Endodermal cell (in vitro differentiated cells): ENCODE measurements at regions not wholly inside any gene's neighbourhood (a gene's known extent, or its start where the extent isn't known, plus 50 kb on each side); places are given as distances from the start of the nearest gene placed in this dataset.
"Not testable (repeated sequence)": the region's sequence is repeated elsewhere in the genome, so short reads cannot be mapped to it uniquely, and the experiment has no call there.

Source experiments
- DNase-seq: peaks from one replicate; pipeline ENCODE4 v3.0.0-alpha.2; 2017
- H3K27ac ChIP-seq: 2 replicates; pipeline ENCODE4 v1.5.1; 2013; ENCODE audit warnings: mild to moderate bottlenecking, low read depth, low read length, moderate library complexity
- H3K27me3 ChIP-seq: 2 replicates; pipeline ENCODE4 v1.6.1; 2013; ENCODE audit warnings: mild to moderate bottlenecking, low read length, moderate library complexity; ENCODE audit not compliant: insufficient read depth, control insufficient read depth, poor library complexity, severe bottlenecking
- H3K36me3 ChIP-seq: 2 replicates; pipeline ENCODE4 v1.7.0; 2013; ENCODE audit warnings: mild to moderate bottlenecking, low read length, moderate library complexity; ENCODE audit not compliant: control insufficient read depth, insufficient read depth
- H3K4me1 ChIP-seq: one replicate; pipeline ENCODE4 v1.7.0; 2013; ENCODE audit warnings: low read length; ENCODE audit not compliant: control insufficient read depth, insufficient read depth
- H3K4me3 ChIP-seq: 2 replicates; pipeline ENCODE4 v1.5.1; 2013; ENCODE audit warnings: mild to moderate bottlenecking, low read length, moderate library complexity
- H3K9ac ChIP-seq: 2 replicates; pipeline ENCODE4 v1.6.1; 2013; ENCODE audit warnings: mild to moderate bottlenecking, low read length, moderate library complexity; ENCODE audit not compliant: poor library complexity, severe bottlenecking; ENCODE audit errors: extremely low read depth
- H3K9me3 ChIP-seq: 2 replicates; pipeline ENCODE4 v1.6.1; 2013; ENCODE audit warnings: mild to moderate bottlenecking, low read length, moderate library complexity; ENCODE audit not compliant: control insufficient read depth
- H3K27ac Mint-ChIP-seq: 2 replicates; pipeline ENCODE4 v1.8.0; 2020; ENCODE audit warnings: mixed read lengths
- H3K27me3 Mint-ChIP-seq: 2 replicates; pipeline ENCODE4 v1.8.0; 2021; ENCODE audit warnings: mild to moderate bottlenecking, mixed read lengths; ENCODE audit not compliant: insufficient read depth
- H3K36me3 Mint-ChIP-seq: 2 replicates; pipeline ENCODE4 v1.8.0; 2020; ENCODE audit warnings: low read depth, mixed read lengths
- H3K4me1 Mint-ChIP-seq: 2 replicates; pipeline ENCODE4 v1.8.0; 2020; ENCODE audit warnings: mixed read lengths
- H3K4me3 Mint-ChIP-seq: 2 replicates; pipeline ENCODE4 v1.8.0; 2020; ENCODE audit warnings: mild to moderate bottlenecking, moderate library complexity, mixed read lengths
- H3K9me3 Mint-ChIP-seq: 2 replicates; pipeline ENCODE4 v1.8.0; 2020; ENCODE audit warnings: mild to moderate bottlenecking, mixed read lengths
- WGBS, 2 experiments: methylation state at CpG; one replicate each; pipeline versions ENCODE4 v1.1.5 to v1.1.7; 2013; ENCODE audit warnings: missing lambda C conversion rate in 2 of 2, mixed read lengths in 1 of 2; ENCODE audit not compliant: insufficient coverage in 1 of 2, insufficient read length in 1 of 2; 5-methylcytosine and 5-hydroxymethylcytosine counted together
- TF ChIP-seq, protein P1 (sequence below): fragments of 200-600 bp; sonication (generic); conservative IDR thresholded peaks from 2 replicates; pipeline ENCODE4 v1.5.0; 2021; ENCODE audit warnings: antibody characterized with exemption, mild to moderate bottlenecking

DNA sequence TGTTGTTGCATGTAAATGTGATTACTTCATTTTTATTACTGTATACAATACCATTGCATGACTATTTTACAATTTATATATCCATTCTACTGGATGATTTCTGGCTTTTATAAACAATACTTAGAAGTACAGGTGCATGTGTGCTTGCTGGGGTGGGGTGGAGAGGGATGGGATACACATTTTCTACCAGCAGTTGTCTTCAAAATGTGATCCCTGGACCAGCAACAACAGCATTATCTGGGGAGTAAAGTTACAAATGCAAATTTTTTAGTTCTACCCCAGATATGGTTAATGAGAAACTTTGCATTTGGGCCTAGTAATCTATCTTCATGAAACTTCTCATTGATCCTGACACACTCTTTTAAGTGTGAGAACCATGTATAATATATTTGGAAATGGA lies 905.4 kb upstream of the ATXN7L3B start:
- H3K27me3 Mint-ChIP-seq = no peaks in the 10 kb centered on the region
- H3K27ac Mint-ChIP-seq = no peak overlapping the region
- TF ChIP-seq, protein P1, sequence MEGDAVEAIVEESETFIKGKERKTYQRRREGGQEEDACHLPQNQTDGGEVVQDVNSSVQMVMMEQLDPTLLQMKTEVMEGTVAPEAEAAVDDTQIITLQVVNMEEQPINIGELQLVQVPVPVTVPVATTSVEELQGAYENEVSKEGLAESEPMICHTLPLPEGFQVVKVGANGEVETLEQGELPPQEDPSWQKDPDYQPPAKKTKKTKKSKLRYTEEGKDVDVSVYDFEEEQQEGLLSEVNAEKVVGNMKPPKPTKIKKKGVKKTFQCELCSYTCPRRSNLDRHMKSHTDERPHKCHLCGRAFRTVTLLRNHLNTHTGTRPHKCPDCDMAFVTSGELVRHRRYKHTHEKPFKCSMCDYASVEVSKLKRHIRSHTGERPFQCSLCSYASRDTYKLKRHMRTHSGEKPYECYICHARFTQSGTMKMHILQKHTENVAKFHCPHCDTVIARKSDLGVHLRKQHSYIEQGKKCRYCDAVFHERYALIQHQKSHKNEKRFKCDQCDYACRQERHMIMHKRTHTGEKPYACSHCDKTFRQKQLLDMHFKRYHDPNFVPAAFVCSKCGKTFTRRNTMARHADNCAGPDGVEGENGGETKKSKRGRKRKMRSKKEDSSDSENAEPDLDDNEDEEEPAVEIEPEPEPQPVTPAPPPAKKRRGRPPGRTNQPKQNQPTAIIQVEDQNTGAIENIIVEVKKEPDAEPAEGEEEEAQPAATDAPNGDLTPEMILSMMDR = no peak
- H3K9me3 Mint-ChIP-seq = no peaks in the 10 kb centered on the region
- no peak for DNase-seq
- Histone ChIP-seq H3K36me3 (no peaks in the 10 kb centered on the region), H3K9ac (no peak overlapping the region), H3K9me3 (no peaks in the 10 kb centered on the region), H3K27me3 (no peaks in the 10 kb centered on the region), H3K4me3 (no peak overlapping the region), H3K27ac (no peak overlapping the region), H3K4me1 (no peaks in the 10 kb centered on the region)
- H3K36me3 Mint-ChIP-seq = no peaks in the 10 kb centered on the region
- no peak overlapping the region for H3K4me3 Mint-ChIP-seq
- H3K4me1 Mint-ChIP-seq = peaks cover 2% of the 10 kb centered on the region

DNA sequence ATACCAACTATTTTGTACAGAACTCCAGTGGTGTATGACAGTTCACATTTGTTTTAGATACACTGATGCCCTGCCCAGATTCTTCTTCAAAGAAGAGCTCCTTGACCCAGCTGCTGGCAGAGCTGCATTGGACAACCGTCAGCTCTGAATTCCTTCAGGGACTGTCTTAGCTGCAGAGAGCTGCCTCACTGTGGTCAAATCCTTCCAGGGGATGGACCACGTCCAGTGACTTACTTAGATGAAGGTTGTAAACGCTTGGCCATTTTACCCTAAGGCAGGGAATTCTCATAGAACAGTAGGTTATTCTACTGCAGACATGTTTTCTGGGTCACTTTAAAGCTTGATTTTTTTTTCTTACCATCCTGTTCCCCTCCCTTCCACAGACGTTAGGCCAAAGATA lies 905.0 kb upstream of the ATXN7L3B start:
- H3K36me3 ChIP-seq = no peaks in the 10 kb centered on the region
- H3K27me3 ChIP-seq = no peaks in the 10 kb centered on the region
- Mint-ChIP-seq H3K9me3 (no peaks in the 10 kb centered on the region), H3K36me3 (no peaks in the 10 kb centered on the region), H3K27ac (no peak overlapping the region), H3K27me3 (no peaks in the 10 kb centered on the region), H3K4me3 (no peak overlapping the region), H3K4me1 (peaks cover 2% of the 10 kb centered on the region)
- 89 to 95% methylated on average over 3 to 4 of the region's 4 CpGs for WGBS, 2 experiments
- TF ChIP-seq, protein P1 = no peak
- no peaks in the 10 kb centered on the region for H3K9me3 ChIP-seq
- DNase-seq = no peak
- no peak overlapping the region for H3K4me3 ChIP-seq
- H3K9ac ChIP-seq = no peak overlapping the region
- H3K27ac ChIP-seq = no peak overlapping the region
- H3K4me1 ChIP-seq = no peaks in the 10 kb centered on the region

DNA sequence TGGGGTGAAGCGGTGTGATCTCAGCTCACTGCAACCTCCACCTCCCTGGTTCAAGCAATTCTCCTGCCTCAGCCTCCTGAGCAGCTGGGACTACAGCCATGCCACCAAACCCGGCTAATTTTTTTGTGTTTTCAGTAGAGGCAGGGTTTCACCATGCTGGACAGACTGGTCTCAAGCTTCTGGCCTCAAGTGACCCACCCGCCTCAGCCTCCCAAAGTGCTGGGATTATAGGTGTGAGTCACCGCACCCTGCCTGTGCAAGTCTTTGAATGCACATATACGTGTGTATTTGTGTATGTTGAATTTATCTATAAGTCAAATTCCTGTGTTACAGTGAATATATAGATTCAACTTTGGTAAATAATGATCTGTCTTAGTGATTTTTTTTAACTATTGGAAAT lies 898.2 kb upstream of the ATXN7L3B start:
- H3K27ac Mint-ChIP-seq, DNase-seq, H3K9ac ChIP-seq, H3K36me3 Mint-ChIP-seq, H3K4me3 Mint-ChIP-seq, H3K27me3 ChIP-seq, H3K4me3 ChIP-seq, H3K27ac ChIP-seq, H3K27me3 Mint-ChIP-seq, H3K36me3 ChIP-seq, H3K4me1 ChIP-seq, H3K4me1 Mint-ChIP-seq, H3K9me3 Mint-ChIP-seq, H3K9me3 ChIP-seq: not testable (repeated sequence)
- WGBS, 2 experiments = 92 to 100% methylated on average over 4 to 5 of the region's 5 CpGs

DNA sequence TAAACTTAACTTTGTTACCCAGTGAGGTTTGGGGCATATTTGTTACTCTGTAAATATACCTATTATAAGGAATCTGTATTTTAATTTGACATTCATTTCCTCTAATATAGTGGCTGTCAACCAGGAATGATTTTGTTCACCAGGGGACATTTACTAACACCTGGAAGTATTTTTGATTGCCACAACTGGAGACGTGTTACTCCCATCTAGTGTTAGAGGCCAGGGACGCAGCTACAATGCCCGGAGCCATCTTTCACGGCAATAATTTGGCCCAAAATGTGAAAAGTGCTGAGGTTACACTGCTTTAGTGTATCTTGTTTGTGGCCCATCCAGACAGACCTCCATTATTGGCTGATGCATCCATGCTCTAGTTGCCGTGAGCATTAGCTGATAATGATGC lies 881.3 kb upstream of the ATXN7L3B start:
- H3K9ac ChIP-seq = no peak overlapping the region
- 67 to 75% methylated on average over 3 to 5 of the region's 5 CpGs for WGBS, 2 experiments
- no peaks in the 10 kb centered on the region for H3K4me1 ChIP-seq
- no peak overlapping the region for H3K4me3 ChIP-seq
- no peaks in the 10 kb centered on the region for H3K36me3 ChIP-seq
- H3K9me3 Mint-ChIP-seq = peaks cover 32% of the 10 kb centered on the region
- H3K27me3 Mint-ChIP-seq = no peaks in the 10 kb centered on the region
- peaks cover 8% of the 10 kb centered on the region for H3K36me3 Mint-ChIP-seq
- H3K9me3 ChIP-seq = peaks cover 58% of the 10 kb centered on the region
- no peaks in the 10 kb centered on the region for H3K4me1 Mint-ChIP-seq
- no peaks in the 10 kb centered on the region for H3K27me3 ChIP-seq
- H3K27ac ChIP-seq = no peak overlapping the region
- no peak overlapping the region for H3K4me3 Mint-ChIP-seq
- no peak overlapping the region for H3K27ac Mint-ChIP-seq
- TF ChIP-seq, protein P1 = peak; percentile 45
- DNase-seq = no peak
